Adipocyte (in vitro differentiated cells): ENCODE measurements at regions not wholly inside any gene's neighbourhood (a gene's known extent, or its start where the extent isn't known, plus 50 kb on each side); places are given as distances from the start of the nearest gene placed in this dataset.

Experiments
- DNase-seq: peaks from one replicate; pipeline ENCODE4 v3.0.0-alpha.2; 2015; ENCODE audit warnings: low read depth
- H3K27me3 ChIP-seq: replicated peaks from 2 replicates; pipeline ENCODE4 v1.7.0; 2013; ENCODE audit warnings: mild to moderate bottlenecking, low read length, moderate library complexity; ENCODE audit not compliant: control insufficient read depth, insufficient read depth
- H3K36me3 ChIP-seq: 2 replicates; pipeline ENCODE4 v1.7.0; 2013; ENCODE audit warnings: low read length, mild to moderate bottlenecking, moderate library complexity; ENCODE audit not compliant: control insufficient read depth, insufficient read depth, severe bottlenecking
- H3K4me1 ChIP-seq: 2 replicates; pipeline ENCODE4 v1.7.0; 2013; ENCODE audit warnings: mild to moderate bottlenecking, low read length, moderate library complexity; ENCODE audit not compliant: control insufficient read depth, insufficient read depth
- H3K4me3 ChIP-seq: 2 replicates; pipeline ENCODE4 v1.7.0; 2013; ENCODE audit warnings: mild to moderate bottlenecking, low read length, moderate library complexity
- H3K9ac ChIP-seq: 2 replicates; pipeline ENCODE4 v1.7.0; 2013; ENCODE audit warnings: mild to moderate bottlenecking, low read length, moderate library complexity
- H3K9me3 ChIP-seq: 2 replicates; pipeline ENCODE4 v1.7.0; 2013; ENCODE audit warnings: mild to moderate bottlenecking, low read length, moderate library complexity; ENCODE audit not compliant: control insufficient read depth

GRCh38 chr10:20726381-20726780 lies 170.7 kb downstream of the NEBL start:
- H3K9ac ChIP-seq, result no peak overlapping the region
- H3K36me3 ChIP-seq, result no peaks in the 10 kb centered on the region
- H3K4me1 ChIP-seq, result no peaks in the 10 kb centered on the region
- H3K4me3 ChIP-seq, result no peak overlapping the region
- peaks cover 20% of the 10 kb centered on the region for H3K9me3 ChIP-seq
- DNase-seq, result no peak
- no peaks in the 10 kb centered on the region for H3K27me3 ChIP-seq

- Histone ChIP-seq H3K27me3 (no peaks in the 10 kb centered on the region), H3K36me3 (no peaks in the 10 kb centered on the region), H3K9me3 (no peaks in the 10 kb centered on the region), H3K4me1 (no peaks in the 10 kb centered on the region), H3K9ac (no peak overlapping the region), H3K4me3 (no peak overlapping the region)
- no peak for DNase-seq
Measured at GRCh38 chr10:20714979-20715378, 182.1 kb downstream of the NEBL start.

GRCh38 chr10:20714518-20714917 lies 182.6 kb downstream of the NEBL start:
- H3K36me3 ChIP-seq, result no peaks in the 10 kb centered on the region
- no peak for DNase-seq
- no peak overlapping the region for H3K4me3 ChIP-seq

GRCh38 chr10:20713420-20713819 lies 183.7 kb downstream of the NEBL start:
- DNase-seq, result no peak
- Histone ChIP-seq H3K9ac (no peak overlapping the region), H3K4me1 (no peaks in the 10 kb centered on the region), H3K4me3 (no peak overlapping the region), H3K9me3 (no peaks in the 10 kb centered on the region), H3K27me3 (no peaks in the 10 kb centered on the region), H3K36me3 (no peaks in the 10 kb centered on the region)

More at GRCh38 chr10:20714518-20714917, 182.6 kb downstream of the NEBL start:
- H3K4me1 ChIP-seq, result no peaks in the 10 kb centered on the region
- H3K27me3 ChIP-seq, result no peaks in the 10 kb centered on the region
- H3K9me3 ChIP-seq, result no peaks in the 10 kb centered on the region
- no peak overlapping the region for H3K9ac ChIP-seq

GRCh38 chr10:20712774-20713173 lies 184.3 kb downstream of the NEBL start:
- H3K4me1 ChIP-seq, result no peaks in the 10 kb centered on the region
- no peak overlapping the region for H3K9ac ChIP-seq
- H3K4me3 ChIP-seq, result no peak overlapping the region
- no peak for DNase-seq
- no peaks in the 10 kb centered on the region for H3K9me3 ChIP-seq
- H3K36me3 ChIP-seq, result no peaks in the 10 kb centered on the region
- H3K27me3 ChIP-seq, result no peaks in the 10 kb centered on the region

- H3K4me3 ChIP-seq, result no peak overlapping the region
- H3K9me3 ChIP-seq, result no peaks in the 10 kb centered on the region
- H3K4me1 ChIP-seq, result no peaks in the 10 kb centered on the region
- no peaks in the 10 kb centered on the region for H3K27me3 ChIP-seq
- no peaks in the 10 kb centered on the region for H3K36me3 ChIP-seq
- no peak overlapping the region for H3K9ac ChIP-seq
- DNase-seq, result no peak
Measured at GRCh38 chr10:20709708-20710107, 187.4 kb downstream of the NEBL start.

GRCh38 chr10:20708305-20708704 lies 188.8 kb downstream of the NEBL start:
- Histone ChIP-seq H3K9ac (no peak overlapping the region), H3K9me3 (no peaks in the 10 kb centered on the region), H3K36me3 (no peaks in the 10 kb centered on the region), H3K4me1 (no peaks in the 10 kb centered on the region), H3K27me3 (no peaks in the 10 kb centered on the region), H3K4me3 (no peak overlapping the region)
- DNase-seq, result no peak

GRCh38 chr10:20707251-20707650 lies 189.9 kb downstream of the NEBL start:
- H3K4me3 ChIP-seq, result no peak overlapping the region
- no peak for DNase-seq
- no peaks in the 10 kb centered on the region for H3K9me3 ChIP-seq
- no peaks in the 10 kb centered on the region for H3K36me3 ChIP-seq
- H3K27me3 ChIP-seq, result no peaks in the 10 kb centered on the region
- H3K4me1 ChIP-seq, result no peaks in the 10 kb centered on the region
- H3K9ac ChIP-seq, result no peak overlapping the region

- Histone ChIP-seq H3K4me1 (no peaks in the 10 kb centered on the region), H3K36me3 (no peaks in the 10 kb centered on the region), H3K27me3 (no peaks in the 10 kb centered on the region), H3K9me3 (peaks cover 3% of the 10 kb centered on the region), H3K4me3 (no peak overlapping the region), H3K9ac (no peak overlapping the region)
- no peak for DNase-seq
Measured at GRCh38 chr10:20698837-20699236, 198.3 kb downstream of the NEBL start.

- no peak overlapping the region for H3K4me3 ChIP-seq
- H3K9ac ChIP-seq, result no peak overlapping the region
- peaks cover 3% of the 10 kb centered on the region for H3K9me3 ChIP-seq
- DNase-seq, result no peak
- H3K4me1 ChIP-seq, result no peaks in the 10 kb centered on the region
- no peaks in the 10 kb centered on the region for H3K27me3 ChIP-seq
- H3K36me3 ChIP-seq, result no peaks in the 10 kb centered on the region
Measured at GRCh38 chr10:20694296-20694695, 202.8 kb downstream of the NEBL start.

- H3K36me3 ChIP-seq, result no peaks in the 10 kb centered on the region
- no peak overlapping the region for H3K9ac ChIP-seq
- DNase-seq, result no peak
- H3K27me3 ChIP-seq, result no peaks in the 10 kb centered on the region
- H3K4me1 ChIP-seq, result no peaks in the 10 kb centered on the region
- H3K4me3 ChIP-seq, result no peak overlapping the region
- no peaks in the 10 kb centered on the region for H3K9me3 ChIP-seq
Measured at GRCh38 chr10:20688797-20689544, 208.1 kb downstream of the NEBL start.
